ENCODE measurements at regions not wholly inside any gene's neighbourhood (a gene's known extent, or its start where the extent isn't known, plus 50 kb on each side); places are given as distances from the start of the nearest gene placed in this dataset.

DNA sequence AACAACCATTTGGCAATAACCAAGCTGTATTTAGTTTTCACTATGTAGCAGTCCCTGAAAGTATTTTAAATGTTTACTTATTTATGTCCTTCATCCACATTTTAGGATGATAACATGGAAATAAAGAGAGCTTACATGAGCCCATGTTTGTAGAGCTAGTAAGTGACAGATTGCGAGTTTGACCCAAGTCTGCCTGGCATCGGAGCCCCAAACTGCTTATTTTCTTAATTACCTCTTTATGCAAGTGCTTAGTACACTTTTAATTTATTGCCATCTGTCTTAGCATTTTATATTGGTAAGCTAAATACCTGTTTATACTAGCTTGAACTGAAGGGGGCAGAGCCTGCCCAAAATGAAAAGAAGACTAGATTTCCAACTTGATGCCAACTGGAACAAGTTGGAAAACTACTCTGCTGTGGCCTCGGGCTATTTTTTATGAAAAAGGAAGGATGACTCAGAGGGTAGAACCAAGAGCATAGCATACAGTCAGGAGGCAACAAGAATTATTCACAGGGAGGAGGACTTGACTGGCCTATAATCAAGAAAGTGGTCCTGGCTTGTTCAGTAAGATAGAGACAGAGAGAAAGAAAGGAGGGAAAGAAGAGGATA is 150.2 kb downstream of the NDFIP2 start:
- no peak for DNase-seq (ENCODE audit: low read depth, low spot score)
- no peak for TF ChIP-seq ZNF274 (IDR thresholded peaks at IDR 0.05; ENCODE audit: low read depth, low read length)
- no peak for TF ChIP-seq YY1 (IDR thresholded peaks at IDR 0.05; ENCODE audit: insufficient read depth, insufficient read length)
- no peak for TF ChIP-seq SUZ12 (IDR thresholded peaks at IDR 0.05; ENCODE audit: extremely low read depth, insufficient read depth, insufficient read length)
- Histone ChIP-seq H3K27me3 (ENCODE audit: insufficient read depth, insufficient read length) (no peaks in the 10 kb centered on the region), H3K36me3 (ENCODE audit: insufficient read depth, insufficient read length, low read length) (no peaks in the 10 kb centered on the region), H3K4me1 (ENCODE audit: insufficient read depth, insufficient read length) (no peaks in the 10 kb centered on the region), H3K9ac (ENCODE audit: insufficient read length, low read depth) (no peak overlapping the region), H3K4me3 (ENCODE audit: insufficient read length, low read depth) (no peak overlapping the region), H3K9me3 (ENCODE audit: insufficient read depth, low read length) (no peaks in the 10 kb centered on the region)

DNA sequence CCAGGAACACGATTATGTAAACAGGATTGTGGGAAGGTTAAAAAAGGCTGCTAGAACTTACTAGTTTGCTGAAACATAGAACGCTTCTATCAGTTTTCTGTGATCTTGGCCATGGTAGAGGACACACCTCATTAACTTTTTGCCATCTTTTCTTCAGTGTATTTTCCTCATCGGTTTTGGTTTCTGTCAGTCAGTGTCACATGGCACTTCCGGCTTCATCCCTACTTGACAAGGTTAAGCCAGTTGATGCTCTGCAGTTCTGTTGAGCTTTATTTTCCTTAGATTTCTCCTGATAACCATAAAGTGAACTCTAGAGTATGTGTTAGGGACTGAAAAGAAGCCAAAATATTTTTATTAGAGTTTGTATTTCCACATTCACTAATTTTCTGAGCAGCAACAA is 147.5 kb downstream of the NDFIP2 start:
- TF ChIP-seq ZNF274 (IDR thresholded peaks at IDR 0.05; ENCODE audit: low read depth, low read length) = no peak
- TF ChIP-seq YY1 (IDR thresholded peaks at IDR 0.05; ENCODE audit: insufficient read depth, insufficient read length) = no peak
- TF ChIP-seq SUZ12 (IDR thresholded peaks at IDR 0.05; ENCODE audit: extremely low read depth, insufficient read depth, insufficient read length) = no peak
- Histone ChIP-seq H3K27me3 (ENCODE audit: insufficient read depth, insufficient read length) (no peaks in the 10 kb centered on the region), H3K36me3 (ENCODE audit: insufficient read depth, insufficient read length, low read length) (no peaks in the 10 kb centered on the region), H3K9ac (ENCODE audit: insufficient read length, low read depth) (no peak overlapping the region), H3K4me3 (ENCODE audit: insufficient read length, low read depth) (no peak overlapping the region), H3K9me3 (ENCODE audit: insufficient read depth, low read length) (no peaks in the 10 kb centered on the region), H3K4me1 (ENCODE audit: insufficient read depth, insufficient read length) (no peaks in the 10 kb centered on the region)
- DNase-seq (ENCODE audit: low read depth, low spot score) = no peak

DNA sequence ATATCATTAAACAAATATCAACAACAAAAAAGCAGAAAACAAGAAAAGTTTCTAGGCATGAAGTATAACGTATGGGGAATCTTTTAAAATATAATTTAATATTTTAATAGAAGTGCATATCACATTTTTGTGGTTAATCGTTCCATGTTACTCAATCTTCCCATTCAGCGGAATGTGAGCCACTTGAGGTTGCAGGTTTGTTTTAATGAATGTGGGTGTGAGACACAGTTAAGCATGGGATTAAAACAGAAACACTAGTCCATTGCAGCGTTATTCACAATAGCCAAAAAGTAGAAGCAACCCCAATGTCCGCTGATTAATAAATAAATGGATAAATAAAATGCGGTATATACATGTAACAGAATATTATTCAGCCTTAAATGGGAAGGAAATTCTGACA is 146.0 kb downstream of the NDFIP2 start:
- no peak overlapping the region for H3K9ac ChIP-seq (ENCODE audit: insufficient read length, low read depth)
- H3K36me3 ChIP-seq (ENCODE audit: insufficient read depth, insufficient read length, low read length) = no peaks in the 10 kb centered on the region
- no peak overlapping the region for H3K4me3 ChIP-seq (ENCODE audit: insufficient read length, low read depth)
- no peaks in the 10 kb centered on the region for H3K4me1 ChIP-seq (ENCODE audit: insufficient read depth, insufficient read length)
- no peaks in the 10 kb centered on the region for H3K27me3 ChIP-seq (ENCODE audit: insufficient read depth, insufficient read length)
- DNase-seq (ENCODE audit: low read depth, low spot score) = no peak
- TF ChIP-seq YY1 (IDR thresholded peaks at IDR 0.05; ENCODE audit: insufficient read depth, insufficient read length) (no peak), ZNF274 (IDR thresholded peaks at IDR 0.05; ENCODE audit: low read depth, low read length) (no peak), SUZ12 (IDR thresholded peaks at IDR 0.05; ENCODE audit: extremely low read depth, insufficient read depth, insufficient read length) (no peak)
- no peaks in the 10 kb centered on the region for H3K9me3 ChIP-seq (ENCODE audit: insufficient read depth, low read length)

DNA sequence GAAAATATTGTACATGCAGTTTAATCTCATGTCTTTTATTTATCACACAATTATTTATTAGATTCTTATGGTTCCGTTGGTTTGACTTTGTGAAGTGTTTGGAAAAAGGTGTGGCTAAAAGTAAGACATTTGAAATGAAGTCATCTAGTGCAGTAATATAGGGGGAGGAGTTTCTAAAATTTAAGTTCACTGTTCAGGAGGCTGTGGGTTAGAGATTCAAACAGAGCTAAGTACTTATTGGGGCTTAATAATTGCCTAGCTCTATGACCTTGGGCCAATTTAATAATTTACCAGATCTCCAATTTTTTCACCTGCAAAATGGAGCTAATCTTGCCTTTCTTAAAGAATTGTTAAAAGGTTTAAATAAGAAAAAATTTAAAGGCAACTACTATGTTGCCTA is 144.6 kb downstream of the NDFIP2 start:
- H3K27me3 ChIP-seq (ENCODE audit: insufficient read depth, insufficient read length) = no peaks in the 10 kb centered on the region
- no peak overlapping the region for H3K4me3 ChIP-seq (ENCODE audit: insufficient read length, low read depth)
- TF ChIP-seq YY1 (IDR thresholded peaks at IDR 0.05; ENCODE audit: insufficient read depth, insufficient read length) (no peak), SUZ12 (IDR thresholded peaks at IDR 0.05; ENCODE audit: extremely low read depth, insufficient read depth, insufficient read length) (no peak), ZNF274 (IDR thresholded peaks at IDR 0.05; ENCODE audit: low read depth, low read length) (no peak)
- no peak overlapping the region for H3K9ac ChIP-seq (ENCODE audit: insufficient read length, low read depth)
- no peaks in the 10 kb centered on the region for H3K4me1 ChIP-seq (ENCODE audit: insufficient read depth, insufficient read length)
- H3K9me3 ChIP-seq (ENCODE audit: insufficient read depth, low read length) = no peaks in the 10 kb centered on the region
- H3K36me3 ChIP-seq (ENCODE audit: insufficient read depth, insufficient read length, low read length) = no peaks in the 10 kb centered on the region
- DNase-seq (ENCODE audit: low read depth, low spot score) = no peak

DNA sequence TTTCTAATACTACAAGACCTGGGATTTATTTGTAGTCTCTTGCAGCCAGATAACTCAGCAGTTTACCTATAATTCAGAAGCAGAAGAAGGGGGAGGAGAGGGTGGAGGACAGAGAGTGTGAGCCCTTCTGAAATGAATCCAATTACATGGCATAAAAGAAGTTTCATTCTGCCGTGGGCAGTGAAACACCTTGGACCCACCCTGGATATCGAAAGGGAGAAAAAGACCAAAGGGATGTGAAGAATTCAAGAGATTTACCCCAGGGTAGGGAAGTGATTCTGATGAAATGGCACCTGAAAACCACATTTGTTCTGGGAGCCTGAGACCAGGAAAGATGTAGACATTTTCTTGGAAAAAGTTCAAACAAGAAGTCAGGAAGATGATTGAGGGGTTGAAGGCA is 140.9 kb downstream of the NDFIP2 start:
- no peak for TF ChIP-seq ZNF274 (IDR thresholded peaks at IDR 0.05; ENCODE audit: low read depth, low read length)
- TF ChIP-seq SUZ12 (IDR thresholded peaks at IDR 0.05; ENCODE audit: extremely low read depth, insufficient read depth, insufficient read length) = no peak
- TF ChIP-seq YY1 (IDR thresholded peaks at IDR 0.05; ENCODE audit: insufficient read depth, insufficient read length) = no peak
- no peak for DNase-seq (ENCODE audit: low read depth, low spot score)
- H3K9ac ChIP-seq (ENCODE audit: insufficient read length, low read depth) = no peak overlapping the region

DNA sequence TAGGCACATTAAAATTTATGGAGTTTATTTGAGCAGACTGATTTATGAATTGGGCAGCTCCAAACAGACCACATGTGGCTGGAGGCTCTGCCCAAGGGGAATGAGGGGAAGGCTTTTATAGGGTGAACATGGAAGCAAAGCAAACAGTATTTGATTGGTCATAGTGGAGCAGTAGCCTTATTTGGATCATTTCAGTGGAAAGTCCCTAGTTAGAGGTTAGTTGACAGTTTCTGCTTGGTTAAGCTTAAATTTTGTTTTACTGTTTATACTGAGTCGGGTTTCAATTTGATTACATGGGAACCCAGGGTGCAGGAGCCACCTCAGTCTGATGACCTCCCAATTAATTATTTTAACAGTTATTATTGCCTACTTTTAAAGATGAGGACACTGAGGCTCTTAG is 140.5 kb downstream of the NDFIP2 start:
- no peak for TF ChIP-seq YY1 (IDR thresholded peaks at IDR 0.05; ENCODE audit: insufficient read depth, insufficient read length)
- no peak for TF ChIP-seq ZNF274 (IDR thresholded peaks at IDR 0.05; ENCODE audit: low read depth, low read length)
- no peak for TF ChIP-seq SUZ12 (IDR thresholded peaks at IDR 0.05; ENCODE audit: extremely low read depth, insufficient read depth, insufficient read length)
- DNase-seq (ENCODE audit: low read depth, low spot score) = no peak

More for the DNA sequence above, 140.9 kb downstream of the NDFIP2 start:
- H3K4me3 ChIP-seq (ENCODE audit: insufficient read length, low read depth) = no peak overlapping the region
- H3K27me3 ChIP-seq (ENCODE audit: insufficient read depth, insufficient read length) = no peaks in the 10 kb centered on the region
- H3K36me3 ChIP-seq (ENCODE audit: insufficient read depth, insufficient read length, low read length) = no peaks in the 10 kb centered on the region
- no peaks in the 10 kb centered on the region for H3K4me1 ChIP-seq (ENCODE audit: insufficient read depth, insufficient read length)
- H3K9me3 ChIP-seq (ENCODE audit: insufficient read depth, low read length) = no peaks in the 10 kb centered on the region

DNA sequence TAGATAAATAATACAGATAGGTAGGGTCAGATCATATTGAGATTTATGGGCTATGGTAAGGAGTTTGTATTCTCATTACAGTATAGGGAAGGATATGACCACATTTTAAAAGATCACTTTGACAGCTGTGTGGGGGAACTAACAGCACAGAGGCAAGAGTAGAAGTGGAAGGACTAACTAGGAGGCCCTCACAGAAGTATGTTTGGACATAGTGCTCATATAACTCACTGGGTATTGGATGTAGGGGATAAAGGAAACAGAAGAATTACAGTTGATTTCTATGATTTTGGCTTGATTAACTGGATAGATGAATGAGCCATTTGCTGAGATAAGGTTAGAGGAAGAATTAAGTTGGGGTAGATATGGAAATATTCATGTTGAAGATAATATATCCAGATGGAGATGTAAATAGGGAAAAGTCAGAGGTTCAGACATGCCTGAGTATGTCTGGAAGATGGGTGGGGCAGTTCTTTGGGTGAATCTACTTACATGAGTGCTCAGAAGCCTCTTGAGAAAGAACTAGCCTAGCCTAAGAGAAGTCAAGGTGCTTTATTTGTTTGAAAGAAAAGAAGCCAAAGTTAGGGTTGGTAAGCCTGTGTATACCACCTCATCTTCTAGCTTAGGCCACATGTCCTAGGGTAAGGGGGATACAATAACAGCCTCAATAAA is 133.4 kb downstream of the NDFIP2 start:
- H3K9ac ChIP-seq (ENCODE audit: insufficient read length, low read depth) = no peak overlapping the region
- no peaks in the 10 kb centered on the region for H3K4me1 ChIP-seq (ENCODE audit: insufficient read depth, insufficient read length)
- peaks cover 10% of the 10 kb centered on the region; the same call in 1 of the 2 replicates for H3K9me3 ChIP-seq (ENCODE audit: insufficient read depth, low read length)
- no peaks in the 10 kb centered on the region for H3K27me3 ChIP-seq (ENCODE audit: insufficient read depth, insufficient read length)
- no peak for DNase-seq (ENCODE audit: low read depth, low spot score)
- H3K4me3 ChIP-seq (ENCODE audit: insufficient read length, low read depth) = no peak overlapping the region
- H3K36me3 ChIP-seq (ENCODE audit: insufficient read depth, insufficient read length, low read length) = no peaks in the 10 kb centered on the region
- TF ChIP-seq YY1 (IDR thresholded peaks at IDR 0.05; ENCODE audit: insufficient read depth, insufficient read length) (no peak), ZNF274 (IDR thresholded peaks at IDR 0.05; ENCODE audit: low read depth, low read length) (no peak)

More for the DNA sequence above, 140.5 kb downstream of the NDFIP2 start:
- Histone ChIP-seq H3K27me3 (ENCODE audit: insufficient read depth, insufficient read length) (no peaks in the 10 kb centered on the region), H3K4me3 (ENCODE audit: insufficient read length, low read depth) (no peak overlapping the region), H3K4me1 (ENCODE audit: insufficient read depth, insufficient read length) (no peaks in the 10 kb centered on the region), H3K9ac (ENCODE audit: insufficient read length, low read depth) (no peak overlapping the region), H3K9me3 (ENCODE audit: insufficient read depth, low read length) (no peaks in the 10 kb centered on the region), H3K36me3 (ENCODE audit: insufficient read depth, insufficient read length, low read length) (no peaks in the 10 kb centered on the region)
